Cardiac muscle cell (in vitro differentiated cells and primary cell): ENCODE measurements at regions not wholly inside any gene's neighbourhood (a gene's known extent, or its start where the extent isn't known, plus 50 kb on each side); places are given as distances from the start of the nearest gene placed in this dataset.

Experiments used
- DNase-seq, 2 donors: peaks; one replicate each; pipeline versions ENCODE4 v3.0.0 to v3.0.0-alpha.2; 2010 to 2017; ENCODE audit warnings: low read depth in 1 of 2, low spot score in 1 of 2
- H3K27ac ChIP-seq: fragments of 200-600 bp; sonication (generic); 2 replicates; pipeline ENCODE4 v1.5.1; 2016
- H3K27me3 ChIP-seq: fragments of 200-600 bp; sonication (generic); 2 replicates; pipeline ENCODE4 v1.6.0; 2016; ENCODE audit warnings: control low read depth
- H3K36me3 ChIP-seq: fragments of 200-600 bp; sonication (generic); 2 replicates; pipeline ENCODE4 v1.5.1; 2016; ENCODE audit warnings: control low read depth
- H3K4me1 ChIP-seq: fragments of 200-600 bp; sonication (generic); 2 replicates; pipeline ENCODE4 v1.8.1; 2017; ENCODE audit warnings: low read depth, mild to moderate bottlenecking, mixed run types
- H3K4me3 ChIP-seq: fragments of 200-600 bp; sonication (generic); 2 replicates; pipeline ENCODE4 v1.5.1; 2016; ENCODE audit warnings: mild to moderate bottlenecking
- H3K9me3 ChIP-seq: fragments of 200-600 bp; sonication (generic); 2 replicates; pipeline ENCODE4 v1.5.1; 2017; ENCODE audit warnings: low read depth, mild to moderate bottlenecking, control low read depth
- TF ChIP-seq, protein P1 (sequence below): IDR thresholded peaks from 2 replicates; pipeline ENCODE4 v1.5.1; 2012; ENCODE audit warnings: low read depth, mild to moderate bottlenecking, low read length

DNA sequence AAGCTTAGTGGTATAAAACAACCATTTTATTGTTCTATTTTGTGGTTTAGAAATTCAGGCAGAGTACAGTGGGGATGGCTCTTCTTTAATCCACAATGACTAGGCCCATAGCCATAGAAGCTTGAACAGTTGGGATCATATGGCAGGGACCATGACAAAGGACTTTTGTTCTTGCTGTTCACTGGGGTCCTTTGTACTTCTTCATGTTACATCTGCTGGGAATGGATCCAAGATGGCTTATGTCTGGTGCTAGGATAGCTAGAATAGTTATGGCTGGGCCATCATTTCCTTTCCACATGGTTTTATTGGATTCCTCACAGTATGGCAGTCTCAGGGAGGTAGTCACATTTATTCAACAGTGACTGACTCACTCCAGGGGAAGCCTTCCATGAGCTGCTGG lies 427.9 kb upstream of the AGTR1 start:
- H3K4me3 ChIP-seq = no peak overlapping the region
- H3K36me3 ChIP-seq = no peaks in the 10 kb centered on the region
- H3K4me1 ChIP-seq = no peaks in the 10 kb centered on the region
- H3K27ac ChIP-seq = no peak overlapping the region
- H3K27me3 ChIP-seq = no peaks in the 10 kb centered on the region
- DNase-seq = no peak
- TF ChIP-seq, protein P1, sequence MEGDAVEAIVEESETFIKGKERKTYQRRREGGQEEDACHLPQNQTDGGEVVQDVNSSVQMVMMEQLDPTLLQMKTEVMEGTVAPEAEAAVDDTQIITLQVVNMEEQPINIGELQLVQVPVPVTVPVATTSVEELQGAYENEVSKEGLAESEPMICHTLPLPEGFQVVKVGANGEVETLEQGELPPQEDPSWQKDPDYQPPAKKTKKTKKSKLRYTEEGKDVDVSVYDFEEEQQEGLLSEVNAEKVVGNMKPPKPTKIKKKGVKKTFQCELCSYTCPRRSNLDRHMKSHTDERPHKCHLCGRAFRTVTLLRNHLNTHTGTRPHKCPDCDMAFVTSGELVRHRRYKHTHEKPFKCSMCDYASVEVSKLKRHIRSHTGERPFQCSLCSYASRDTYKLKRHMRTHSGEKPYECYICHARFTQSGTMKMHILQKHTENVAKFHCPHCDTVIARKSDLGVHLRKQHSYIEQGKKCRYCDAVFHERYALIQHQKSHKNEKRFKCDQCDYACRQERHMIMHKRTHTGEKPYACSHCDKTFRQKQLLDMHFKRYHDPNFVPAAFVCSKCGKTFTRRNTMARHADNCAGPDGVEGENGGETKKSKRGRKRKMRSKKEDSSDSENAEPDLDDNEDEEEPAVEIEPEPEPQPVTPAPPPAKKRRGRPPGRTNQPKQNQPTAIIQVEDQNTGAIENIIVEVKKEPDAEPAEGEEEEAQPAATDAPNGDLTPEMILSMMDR = no peak
- H3K9me3 ChIP-seq = no peaks in the 10 kb centered on the region

GRCh38 chr3:148280623-148281242 lies 417.0 kb upstream of the AGTR1 start:
- TF ChIP-seq, protein P1 = no peak
- H3K27me3 ChIP-seq = no peaks in the 10 kb centered on the region
- H3K4me1 ChIP-seq = no peaks in the 10 kb centered on the region
- H3K36me3 ChIP-seq = no peaks in the 10 kb centered on the region
- H3K27ac ChIP-seq = no peak overlapping the region
- no peaks in the 10 kb centered on the region for H3K9me3 ChIP-seq
- DNase-seq = no peak
- no peak overlapping the region for H3K4me3 ChIP-seq

DNA sequence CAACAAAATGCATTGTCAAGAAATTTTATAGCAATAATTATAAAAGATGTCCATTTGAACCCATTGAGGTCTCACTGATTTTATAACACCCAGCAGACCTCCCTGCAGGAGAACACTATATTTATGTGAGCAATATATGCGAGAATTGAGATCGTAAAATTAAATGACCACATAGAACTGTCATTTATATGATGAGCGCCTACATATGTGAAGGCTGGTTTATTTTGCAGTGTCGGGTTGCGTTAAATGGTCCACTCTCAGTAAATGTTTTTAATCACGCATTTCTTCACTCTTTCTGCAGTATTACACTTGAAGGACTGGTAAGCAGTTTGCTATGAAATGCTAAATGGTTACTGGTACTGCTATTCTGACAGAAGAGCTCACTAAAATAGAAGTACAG lies 408.5 kb upstream of the AGTR1 start:
- Histone ChIP-seq H3K9me3 (no peaks in the 10 kb centered on the region), H3K4me1 (no peaks in the 10 kb centered on the region), H3K27me3 (no peaks in the 10 kb centered on the region), H3K4me3 (no peak overlapping the region), H3K27ac (no peak overlapping the region), H3K36me3 (no peaks in the 10 kb centered on the region)
- DNase-seq = no peak
- TF ChIP-seq, protein P1 = no peak

GRCh38 chr3:148297013-148297412 lies 400.7 kb upstream of the AGTR1 start:
- Histone ChIP-seq H3K9me3 (no peaks in the 10 kb centered on the region), H3K27me3 (no peaks in the 10 kb centered on the region), H3K27ac (no peak overlapping the region), H3K4me3 (no peak overlapping the region), H3K4me1 (no peaks in the 10 kb centered on the region), H3K36me3 (no peaks in the 10 kb centered on the region)
- TF ChIP-seq, protein P1 = no peak
- no peak for DNase-seq

DNA sequence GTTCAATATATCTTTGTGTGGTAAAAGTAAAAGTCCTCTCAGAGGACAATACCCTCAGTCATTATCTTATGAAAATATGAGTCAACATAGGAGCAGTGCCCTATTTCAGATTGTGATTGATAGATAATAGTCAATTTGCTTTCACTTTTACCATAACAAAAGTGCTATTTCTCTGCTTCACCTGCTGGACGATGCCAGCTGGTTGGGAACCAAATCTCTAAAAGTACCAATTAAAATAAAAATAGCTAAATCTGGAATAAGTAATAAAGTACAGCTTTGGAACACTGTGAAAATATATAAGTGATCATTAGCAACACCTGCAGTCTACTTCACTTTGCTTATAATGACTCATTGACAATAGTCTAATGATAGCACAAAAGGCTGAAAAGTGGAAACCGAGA lies 390.3 kb upstream of the AGTR1 start:
- Histone ChIP-seq H3K27me3 (no peaks in the 10 kb centered on the region), H3K4me3 (no peak overlapping the region), H3K4me1 (no peaks in the 10 kb centered on the region), H3K27ac (no peak overlapping the region), H3K36me3 (no peaks in the 10 kb centered on the region), H3K9me3 (no peaks in the 10 kb centered on the region)
- DNase-seq = no peak
- TF ChIP-seq, protein P1 = no peak
